PC-9 (cell line): ENCODE measurements at regions not wholly inside any gene's neighbourhood (a gene's known extent, or its start where the extent isn't known, plus 50 kb on each side); places are given as distances from the start of the nearest gene placed in this dataset.

Experiments used
- CTCF ChIP-seq: fragments of 200-600 bp; sonication (generic); conservative IDR thresholded peaks from 2 replicates; pipeline ENCODE4 v1.6.1; 2017; ENCODE audit warnings: mixed run types, antibody characterized with exemption, mild to moderate bottlenecking, moderate library complexity
- EZH2 ChIP-seq: fragments of 200-600 bp; sonication (generic); IDR thresholded peaks from 2 replicates; pipeline ENCODE4 v1.8.0; 2017; ENCODE audit warnings: antibody characterized with exemption, low read depth

- TF ChIP-seq CTCF (no peak), EZH2 (no peak)
These were observed 163.2 kb downstream of the RPL10L start for GRCh38 chr14:46488374-46488773.
